ENCODE measurements at regions not wholly inside any gene's neighbourhood (a gene's known extent, or its start where the extent isn't known, plus 50 kb on each side); places are given as distances from the start of the nearest gene placed in this dataset.

GRCh38 chr6:9461188-9461587 is 953.7 kb downstream of the TFAP2A start:
- ATAC-seq, result no peak
- no peaks in the 10 kb centered on the region for H4K20me1 ChIP-seq (ENCODE audit: insufficient read depth)
- H3K27ac ChIP-seq (ENCODE audit: low read depth, low read length), result no peak overlapping the region
- no peaks in the 10 kb centered on the region for H3K36me3 ChIP-seq (ENCODE audit: control insufficient read depth in 1 of 2, insufficient read depth in 2 of 2, low read length in 2 of 2)
- no peaks in the 10 kb centered on the region for H3K4me1 ChIP-seq (ENCODE audit: control insufficient read depth in 1 of 2, insufficient read depth in 2 of 2, low read length in 2 of 2)
- no peak for DNase-seq (ENCODE audit: low read depth, low spot score)
- no peaks in the 10 kb centered on the region for H3K9me2 ChIP-seq (ENCODE audit: insufficient read depth)
- ChIA-PET RAD21 (ENCODE audit: low non-redundant PET in 1 of 2, low total read pairs in 2 of 2, uncharacterized antibody in 2 of 2, unreplicated experiment in 2 of 2) (no interaction called here), CTCF (no interaction called here), POLR2A (no interaction called here)
- no peak overlapping the region for H3K4me2 ChIP-seq (ENCODE audit: low read length)
- 0 out of 2 replicates have a peak, but pooled peaks cover 5% of the 10 kb centered on the region for H3K27me3 ChIP-seq (ENCODE audit: insufficient read depth, low read length)
- no peak overlapping the region for H3K4me3 ChIP-seq (replicated peaks in 1 of 2; ENCODE audit: low read depth in 1 of 2, low read length in 2 of 2)
- no peak for TF ChIP-seq RAD21 (IDR thresholded peaks at IDR 0.05; ENCODE audit: low read depth)
- no peak for TF ChIP-seq ZNF274 (IDR thresholded peaks at IDR 0.05; ENCODE audit: low read depth, low read length)
- TF ChIP-seq POLR2AphosphoS5 (IDR thresholded peaks at IDR 0.05; ENCODE audit: low read depth, low read length), result no peak
- no peak for TF ChIP-seq SRF (IDR thresholded peaks at IDR 0.05; ENCODE audit: low read depth)
- TF ChIP-seq YY1 (IDR thresholded peaks at IDR 0.05; ENCODE audit: extremely low read depth, insufficient replicate concordance, low read depth, low read length), result no peak
- no peak for TF ChIP-seq SIN3A (IDR thresholded peaks at IDR 0.05; ENCODE audit: low read depth)
- H3K9me3 ChIP-seq (ENCODE audit: control insufficient read depth in 1 of 2, insufficient read depth in 1 of 2, low read depth in 1 of 2, low read length in 2 of 2), result no peaks in the 10 kb centered on the region
- H2AFZ ChIP-seq (ENCODE audit: low read depth, low read length, poor library complexity, severe bottlenecking), result no peak overlapping the region
- H3K79me2 ChIP-seq (ENCODE audit: insufficient read depth, low read length), result no peaks in the 10 kb centered on the region
- BruUV-seq (replicated peaks), result no TSS peak
- H3K9ac ChIP-seq (ENCODE audit: low read length), result no peak overlapping the region
- intact Hi-C loops (cut with micrococcal nuclease), result no loop called here

GRCh38 chr6:9458424-9458823 is 956.5 kb downstream of the TFAP2A start:
- CTCF ChIA-PET, result no interaction called here
- Histone ChIP-seq H3K79me2 (ENCODE audit: insufficient read depth, low read length) (no peaks in the 10 kb centered on the region), H4K20me1 (ENCODE audit: insufficient read depth) (no peaks in the 10 kb centered on the region), H3K4me2 (ENCODE audit: low read length) (no peak overlapping the region), H3K27ac (ENCODE audit: low read depth, low read length) (no peak overlapping the region), H3K4me1 (ENCODE audit: control insufficient read depth in 1 of 2, insufficient read depth in 2 of 2, low read length in 2 of 2) (no peaks in the 10 kb centered on the region), H3K36me3 (ENCODE audit: control insufficient read depth in 1 of 2, insufficient read depth in 2 of 2, low read length in 2 of 2) (no peaks in the 10 kb centered on the region), H3K9ac (ENCODE audit: low read length) (no peak overlapping the region), H3K9me3 (ENCODE audit: control insufficient read depth in 1 of 2, insufficient read depth in 1 of 2, low read depth in 1 of 2, low read length in 2 of 2) (no peaks in the 10 kb centered on the region), H2AFZ (ENCODE audit: low read depth, low read length, poor library complexity, severe bottlenecking) (no peak overlapping the region), H3K4me3 (replicated peaks in 1 of 2; ENCODE audit: low read depth in 1 of 2, low read length in 2 of 2) (no peak overlapping the region), H3K27me3 (ENCODE audit: insufficient read depth, low read length) (peaks cover 5% of the 10 kb centered on the region; the same call in 1 of the 2 replicates), H3K9me2 (ENCODE audit: insufficient read depth) (no peaks in the 10 kb centered on the region)
- intact Hi-C loops (cut with micrococcal nuclease), result no loop called here
- no peak for DNase-seq (ENCODE audit: low read depth, low spot score)
- ATAC-seq, result no peak
- RAD21 ChIA-PET (ENCODE audit: low non-redundant PET in 1 of 2, low total read pairs in 2 of 2, uncharacterized antibody in 2 of 2, unreplicated experiment in 2 of 2), result no interaction called here
- POLR2A ChIA-PET, result no interaction called here
- no TSS peak for BruUV-seq (replicated peaks)
- no peak for TF ChIP-seq TCF7L2 (IDR thresholded peaks at IDR 0.05; ENCODE audit: borderline replicate concordance, extremely low read depth, insufficient read depth, insufficient read length)
- TF ChIP-seq EZH2phosphoT487 (IDR thresholded peaks at IDR 0.05; ENCODE audit: borderline replicate concordance), result no peak
- TF ChIP-seq REST (IDR thresholded peaks at IDR 0.05; ENCODE audit: low read depth), result no peak
- no peak for TF ChIP-seq EGR1 (IDR thresholded peaks at IDR 0.05; ENCODE audit: low read depth)
- no peak for TF ChIP-seq ZFX (IDR thresholded peaks at IDR 0.05)
- no peak for TF ChIP-seq SIN3A (IDR thresholded peaks at IDR 0.05; ENCODE audit: low read depth)
- no peak for TF ChIP-seq FOSL1 (IDR thresholded peaks at IDR 0.05; ENCODE audit: low read depth)
- TF ChIP-seq RAD21 (IDR thresholded peaks at IDR 0.05; ENCODE audit: low read depth), result no peak
- no peak for TF ChIP-seq ZBTB33 (IDR thresholded peaks at IDR 0.05; ENCODE audit: extremely low read depth, insufficient replicate concordance, low read length)
- TF ChIP-seq CEBPB (IDR thresholded peaks at IDR 0.05; ENCODE audit: low read depth), result no peak
- TF ChIP-seq ATF3 (IDR thresholded peaks at IDR 0.05), result no peak
- no peak for TF ChIP-seq CBX3 (IDR thresholded peaks at IDR 0.05; ENCODE audit: low read depth)
- TF ChIP-seq POLR2AphosphoS5 (IDR thresholded peaks at IDR 0.05; ENCODE audit: low read depth, low read length), result no peak
- TF ChIP-seq SP1 (IDR thresholded peaks at IDR 0.05; ENCODE audit: low read depth), result no peak
- no peak for TF ChIP-seq ZNF274 (IDR thresholded peaks at IDR 0.05; ENCODE audit: low read depth, low read length)
